Activated naive CD4-positive, alpha-beta T cell treated with anti-CD3 and anti-CD28 coated beads, Interleukin-2, amount 50 U/mL, for 24 hours (primary cell): ENCODE measurements at regions not wholly inside any gene's neighbourhood (a gene's known extent, or its start where the extent isn't known, plus 50 kb on each side); places are given as distances from the start of the nearest gene placed in this dataset.

Experiments used
- H3K27ac Mint-ChIP-seq: one replicate; pipeline ENCODE4 v1.8.0; 2021; ENCODE audit warnings: mild to moderate bottlenecking, mixed read lengths
- H3K27me3 Mint-ChIP-seq: one replicate; pipeline ENCODE4 v1.8.0; 2021; ENCODE audit warnings: mixed read lengths
- H3K36me3 Mint-ChIP-seq: one replicate; pipeline ENCODE4 v1.8.0; 2021; ENCODE audit warnings: mixed read lengths
- H3K4me1 Mint-ChIP-seq: one replicate; pipeline ENCODE4 v1.8.0; 2021; ENCODE audit warnings: mixed read lengths
- H3K4me3 Mint-ChIP-seq: one replicate; pipeline ENCODE4 v1.8.0; 2021; ENCODE audit warnings: mild to moderate bottlenecking, mixed read lengths
- H3K9me3 Mint-ChIP-seq: one replicate; pipeline ENCODE4 v1.8.0; 2021; ENCODE audit warnings: mixed read lengths

DNA sequence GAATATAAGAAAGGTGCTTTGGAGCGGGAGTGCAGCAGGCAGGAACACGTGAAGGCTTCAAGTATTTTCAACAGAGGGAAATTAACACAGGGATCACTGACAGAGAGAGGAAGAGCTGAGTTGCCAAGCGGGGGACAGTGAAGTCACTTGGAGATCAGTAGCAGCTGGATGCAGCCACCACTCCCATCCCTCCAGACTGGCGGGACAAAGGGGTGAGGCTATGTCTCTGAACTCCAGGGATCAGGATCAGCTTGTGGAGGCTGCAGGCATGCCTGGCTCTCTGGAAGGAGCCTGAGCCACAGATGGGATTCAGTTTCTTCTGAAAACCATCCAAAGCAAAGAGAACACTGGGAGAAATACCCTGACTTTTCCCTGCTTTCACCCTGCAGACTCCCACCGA lies 113.7 kb upstream of the IRX3 start:
- no peak overlapping the region for H3K27ac Mint-ChIP-seq
- no peaks in the 10 kb centered on the region for H3K36me3 Mint-ChIP-seq
- H3K27me3 Mint-ChIP-seq, result peaks cover 2% of the 10 kb centered on the region
- no peak overlapping the region for H3K4me3 Mint-ChIP-seq
- H3K9me3 Mint-ChIP-seq, result peaks cover 11% of the 10 kb centered on the region
- no peaks in the 10 kb centered on the region for H3K4me1 Mint-ChIP-seq

DNA sequence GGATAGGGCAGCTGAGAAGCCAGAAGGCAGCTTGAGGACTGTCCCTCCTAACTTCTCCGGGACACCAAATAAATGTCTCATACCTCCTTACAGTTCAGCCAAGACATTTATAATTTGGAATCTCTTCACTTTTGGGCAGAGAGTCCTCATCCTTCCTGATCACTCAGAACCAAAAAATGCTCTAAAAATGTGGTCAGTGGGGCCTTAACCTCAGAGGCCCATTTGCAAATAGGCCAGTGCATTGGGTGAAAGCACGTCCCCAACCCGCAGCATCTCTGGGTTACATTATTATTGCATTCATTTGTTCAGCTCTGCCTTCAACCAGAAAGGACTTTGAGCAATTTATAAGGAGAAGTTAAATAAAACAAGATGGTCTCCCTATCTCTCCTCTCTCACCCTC lies 112.4 kb upstream of the IRX3 start:
- peaks cover 11% of the 10 kb centered on the region for H3K9me3 Mint-ChIP-seq
- peaks cover 2% of the 10 kb centered on the region for H3K27me3 Mint-ChIP-seq
- H3K36me3 Mint-ChIP-seq, result no peaks in the 10 kb centered on the region
- no peaks in the 10 kb centered on the region for H3K4me1 Mint-ChIP-seq
- H3K4me3 Mint-ChIP-seq, result no peak overlapping the region
- no peak overlapping the region for H3K27ac Mint-ChIP-seq

DNA sequence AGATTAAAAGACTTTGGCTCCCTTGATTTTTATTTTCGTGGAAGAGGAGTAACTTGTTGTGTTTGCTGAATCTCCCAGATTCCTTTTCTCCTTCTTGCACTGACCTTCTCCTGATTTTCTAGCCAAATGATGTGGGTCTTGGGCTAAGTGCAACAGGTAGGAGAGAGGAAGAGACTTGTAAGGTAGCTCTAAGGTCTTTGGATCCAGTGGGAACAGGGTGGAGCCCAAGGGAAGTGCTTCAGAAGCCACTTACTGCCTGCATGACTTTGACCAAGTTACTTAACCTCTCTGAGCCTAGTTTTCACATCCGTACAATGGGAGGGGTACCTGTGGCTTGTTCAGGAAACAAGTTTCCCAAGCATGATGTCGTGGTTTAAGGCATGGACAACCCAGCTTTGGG lies 111.3 kb upstream of the IRX3 start:
- peaks cover 2% of the 10 kb centered on the region for H3K27me3 Mint-ChIP-seq
- no peak overlapping the region for H3K27ac Mint-ChIP-seq
- H3K4me3 Mint-ChIP-seq, result no peak overlapping the region
- no peaks in the 10 kb centered on the region for H3K4me1 Mint-ChIP-seq
- H3K36me3 Mint-ChIP-seq, result no peaks in the 10 kb centered on the region
- peaks cover 15% of the 10 kb centered on the region for H3K9me3 Mint-ChIP-seq

DNA sequence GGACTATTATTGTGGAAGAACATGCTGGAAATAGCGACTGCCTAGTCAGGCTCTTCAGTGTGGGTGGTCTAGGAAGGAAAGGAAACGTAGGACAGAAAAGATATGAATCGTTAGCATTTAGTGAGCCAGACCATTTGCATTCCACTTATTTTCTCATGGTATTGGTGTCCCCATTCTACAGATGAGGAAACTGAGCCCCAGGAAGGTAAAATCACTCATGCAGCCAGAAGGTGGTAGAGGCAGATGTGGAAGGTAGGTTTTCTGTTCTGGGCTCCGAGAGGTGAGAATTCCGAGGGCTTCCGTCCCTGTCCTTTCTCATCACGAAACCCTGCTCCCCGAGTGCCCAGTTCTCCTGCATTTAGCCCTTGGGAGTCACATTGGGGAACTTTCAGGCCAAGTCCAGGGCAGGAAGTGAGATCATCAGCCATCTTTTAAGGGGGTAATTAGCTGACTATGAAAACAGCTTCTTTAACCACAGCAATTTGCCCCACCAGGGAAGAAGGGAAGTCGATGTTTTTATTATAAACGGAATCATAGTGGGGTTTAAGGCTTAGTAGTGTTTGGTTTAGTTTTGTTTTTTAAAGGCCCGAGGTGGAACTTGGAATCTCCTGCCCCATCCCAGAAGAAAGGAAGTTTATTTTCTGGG lies 110.7 kb upstream of the IRX3 start:
- Mint-ChIP-seq H3K9me3 (peaks cover 15% of the 10 kb centered on the region), H3K36me3 (no peaks in the 10 kb centered on the region), H3K4me3 (no peak overlapping the region), H3K27me3 (peaks cover 2% of the 10 kb centered on the region), H3K27ac (no peak overlapping the region), H3K4me1 (no peaks in the 10 kb centered on the region)

DNA sequence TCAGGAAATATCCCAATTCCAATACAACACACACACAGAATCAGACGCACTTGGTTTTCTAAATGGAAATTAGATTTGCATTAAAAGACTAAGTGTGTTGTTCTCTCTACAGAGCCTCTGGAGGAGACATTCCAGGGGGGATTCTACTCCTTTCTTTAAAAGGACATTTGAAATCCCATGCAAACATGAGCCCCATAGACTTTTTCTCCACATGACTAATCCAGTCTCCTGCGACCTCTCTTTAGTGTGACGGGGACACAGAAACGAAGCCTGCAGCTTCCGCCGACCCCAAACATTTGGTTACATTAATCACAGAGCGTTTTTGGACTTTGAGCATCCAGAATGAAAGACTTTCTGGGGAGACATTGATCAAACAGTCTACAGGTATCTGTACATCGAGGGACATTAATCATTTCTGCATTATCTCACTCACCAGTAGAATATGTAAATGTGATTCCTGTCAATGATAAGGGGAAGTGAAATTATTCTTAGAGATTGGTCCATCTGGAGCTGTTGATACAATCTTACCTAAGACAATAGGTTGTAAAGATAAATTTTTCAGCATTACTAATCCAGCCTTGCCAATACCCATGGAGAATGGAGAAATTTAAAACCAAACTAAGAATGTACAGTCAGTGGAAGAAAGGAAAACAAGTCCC lies 103.4 kb upstream of the IRX3 start:
- Mint-ChIP-seq H3K36me3 (no peaks in the 10 kb centered on the region), H3K27ac (no peak overlapping the region), H3K4me1 (no peaks in the 10 kb centered on the region), H3K27me3 (peaks cover 5% of the 10 kb centered on the region), H3K4me3 (no peak overlapping the region), H3K9me3 (peaks cover 4% of the 10 kb centered on the region)

DNA sequence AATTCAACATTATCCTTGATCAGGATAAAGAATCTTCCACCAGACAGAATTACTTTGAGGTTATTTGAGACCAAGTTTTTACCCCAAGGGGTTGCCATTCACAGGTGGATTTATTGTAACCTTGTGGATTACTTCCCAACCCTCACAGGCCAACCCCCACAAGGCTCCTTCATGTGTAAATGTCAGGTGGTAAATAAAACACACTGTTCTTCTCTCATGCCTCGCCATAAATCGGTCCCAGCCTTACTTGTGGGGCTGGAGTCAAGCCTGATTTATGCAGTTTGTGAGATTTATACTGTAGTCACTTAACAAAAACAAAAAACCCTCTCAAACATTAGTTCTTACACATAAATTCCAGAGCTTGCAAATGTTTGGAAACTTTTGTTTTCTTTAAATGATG lies 98.6 kb upstream of the IRX3 start:
- Mint-ChIP-seq H3K27me3 (peaks cover 8% of the 10 kb centered on the region), H3K9me3 (peaks cover 18% of the 10 kb centered on the region), H3K36me3 (peaks cover 2% of the 10 kb centered on the region), H3K27ac (no peak overlapping the region), H3K4me3 (no peak overlapping the region), H3K4me1 (no peaks in the 10 kb centered on the region)

DNA sequence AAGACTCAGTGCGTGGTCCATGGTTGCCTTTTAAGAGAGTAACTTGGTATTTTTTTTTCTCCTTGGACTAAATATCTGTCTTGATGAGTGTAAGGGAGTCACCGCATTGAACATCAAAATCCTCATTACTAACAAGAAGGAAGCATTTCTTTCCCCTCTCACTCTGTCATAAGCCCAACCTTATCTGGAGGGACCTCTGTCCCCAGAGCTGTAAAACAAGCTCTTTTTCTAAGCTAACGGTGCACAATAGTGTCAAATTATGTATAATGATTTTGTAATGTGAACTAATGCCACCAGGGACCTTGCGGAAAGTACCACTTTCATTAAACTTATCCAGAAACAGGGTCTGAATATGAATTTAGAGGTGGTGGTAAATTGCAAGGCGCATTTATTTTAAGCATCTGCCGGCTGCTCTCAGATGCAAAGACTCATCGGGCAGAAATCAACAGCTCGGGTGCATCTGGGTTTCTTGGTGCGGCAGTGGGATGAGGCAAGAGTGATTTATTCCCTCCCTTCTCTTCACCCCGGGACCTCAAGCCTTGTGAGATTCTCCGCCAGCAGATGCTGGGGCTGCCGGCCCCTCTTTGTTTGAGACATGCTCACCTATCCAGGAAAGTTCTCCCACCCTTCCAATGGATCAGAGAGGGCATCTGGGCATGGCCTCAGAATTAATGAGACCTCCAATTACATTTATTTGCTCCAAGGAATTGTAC lies 95.2 kb upstream of the IRX3 start:
- Mint-ChIP-seq H3K4me1 (no peaks in the 10 kb centered on the region), H3K36me3 (peaks cover 4% of the 10 kb centered on the region)

DNA sequence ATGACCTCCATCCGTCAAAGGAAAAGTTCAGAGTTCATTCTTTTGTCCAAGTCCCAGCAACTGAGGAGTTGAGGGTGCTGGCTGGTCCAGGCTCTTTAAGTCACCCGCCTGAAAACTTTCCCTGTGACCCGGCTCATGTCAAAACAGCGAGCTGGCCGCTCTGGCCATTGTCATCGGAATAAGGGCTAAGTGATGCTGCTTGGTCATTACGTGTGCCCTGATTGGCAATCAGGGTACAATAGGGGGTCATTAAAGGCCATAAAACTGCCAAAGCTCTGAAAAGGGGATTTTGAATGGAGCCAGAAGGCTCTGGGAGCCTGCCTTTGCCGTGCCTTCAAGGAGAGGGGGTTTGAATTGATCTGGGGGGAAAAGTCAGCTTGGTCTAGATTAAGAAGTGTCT lies 88.5 kb upstream of the IRX3 start:
- Mint-ChIP-seq H3K9me3 (peaks cover 20% of the 10 kb centered on the region), H3K36me3 (peaks cover 2% of the 10 kb centered on the region), H3K4me3 (no peak overlapping the region), H3K27ac (no peak overlapping the region), H3K4me1 (no peaks in the 10 kb centered on the region), H3K27me3 (peaks cover 37% of the 10 kb centered on the region)

More for the DNA sequence above, 95.2 kb upstream of the IRX3 start:
- Mint-ChIP-seq H3K27ac (no peak overlapping the region), H3K27me3 (peaks cover 9% of the 10 kb centered on the region), H3K9me3 (peaks cover 37% of the 10 kb centered on the region), H3K4me3 (no peak overlapping the region)

DNA sequence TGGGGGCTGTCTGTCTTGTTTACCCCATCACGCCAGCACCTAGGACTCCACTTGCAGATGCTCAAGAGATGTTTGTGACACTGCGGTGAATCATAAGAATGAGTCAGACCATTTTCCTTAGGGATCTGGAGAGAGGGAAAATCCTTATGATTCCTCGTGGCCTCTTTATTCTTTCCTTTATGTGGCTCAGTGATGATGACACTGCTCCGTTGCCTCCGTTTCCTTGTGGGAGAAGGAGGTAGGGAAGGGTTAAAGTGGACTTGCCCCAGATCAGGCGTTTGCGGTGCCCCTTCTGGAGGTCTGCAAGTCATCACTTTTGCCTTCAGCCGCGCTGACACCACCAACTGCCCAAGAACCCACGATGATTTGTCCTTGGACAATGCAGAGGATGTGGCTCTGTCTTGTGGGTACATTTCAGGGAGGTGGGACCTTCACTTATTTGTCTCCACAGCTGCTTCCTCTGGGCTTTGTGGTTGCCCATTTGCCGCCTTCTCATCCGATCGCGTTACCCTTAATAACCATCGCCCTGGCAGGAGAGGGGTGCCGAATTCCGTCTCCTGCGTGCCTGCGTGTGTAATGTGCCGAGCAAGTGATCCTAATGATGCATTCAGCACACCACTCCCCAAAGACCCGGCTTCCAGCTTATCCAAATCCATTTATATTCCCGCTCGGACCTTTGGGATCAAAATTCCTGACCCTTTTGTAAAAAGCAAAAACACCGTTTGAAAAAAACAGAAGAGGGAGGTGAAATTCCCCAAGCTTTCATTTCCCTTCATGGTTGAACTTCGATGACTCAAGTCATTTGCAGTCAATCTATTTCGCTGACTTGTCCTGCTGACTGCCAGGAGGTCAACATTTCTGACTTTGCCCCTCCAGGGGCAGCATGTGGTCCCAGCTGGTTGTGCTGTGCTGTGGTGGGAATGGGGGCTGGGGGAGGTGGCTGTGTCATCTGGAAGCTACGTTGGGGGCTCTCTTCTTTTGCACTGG lies 87.2 kb upstream of the IRX3 start:
- no peak overlapping the region for H3K4me3 Mint-ChIP-seq
- H3K36me3 Mint-ChIP-seq, result no peaks in the 10 kb centered on the region
- H3K9me3 Mint-ChIP-seq, result peaks cover 8% of the 10 kb centered on the region
- no peak overlapping the region for H3K27ac Mint-ChIP-seq
- no peaks in the 10 kb centered on the region for H3K4me1 Mint-ChIP-seq
- peaks cover 38% of the 10 kb centered on the region for H3K27me3 Mint-ChIP-seq

DNA sequence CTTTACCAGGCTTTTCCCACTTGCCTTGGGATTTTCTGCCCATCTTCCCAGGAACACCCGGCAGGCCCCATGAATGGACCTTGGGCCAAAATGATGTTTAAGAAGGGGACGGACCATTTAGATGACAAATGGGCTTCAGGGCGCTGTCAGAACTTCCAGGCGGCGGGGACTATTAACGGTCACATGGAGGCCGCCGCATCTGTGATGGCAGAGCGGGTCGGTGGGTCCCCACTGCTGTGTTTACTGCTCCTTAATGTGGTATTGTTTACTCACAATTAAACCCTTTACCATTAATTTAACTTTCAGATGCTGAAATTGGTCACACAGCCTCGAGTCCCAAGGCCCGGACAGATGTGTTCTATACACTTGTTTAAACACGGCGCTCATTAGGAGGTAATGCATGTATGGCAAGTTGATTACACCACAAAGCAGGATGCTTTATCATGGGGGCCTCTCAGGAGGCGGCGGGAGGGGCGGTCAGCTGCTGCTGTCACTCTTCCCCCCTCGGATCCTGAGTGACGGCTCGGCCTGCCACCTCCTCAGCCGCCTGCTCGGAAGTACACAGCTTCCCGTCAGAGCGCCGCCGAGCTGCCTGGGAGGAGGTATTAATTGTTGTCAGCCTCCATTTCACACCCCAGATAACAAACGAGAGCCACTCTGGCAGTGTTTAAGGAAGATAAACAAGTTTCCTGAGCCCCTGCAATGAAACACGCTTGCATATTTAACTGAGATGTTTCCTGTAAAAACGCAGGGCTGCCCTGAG lies 83.9 kb upstream of the IRX3 start:
- no peaks in the 10 kb centered on the region for H3K4me1 Mint-ChIP-seq
- H3K27ac Mint-ChIP-seq, result no peak overlapping the region
- H3K9me3 Mint-ChIP-seq, result peaks cover 4% of the 10 kb centered on the region
- peaks cover 1% of the 10 kb centered on the region for H3K36me3 Mint-ChIP-seq
- peaks cover 33% of the 10 kb centered on the region for H3K27me3 Mint-ChIP-seq
- H3K4me3 Mint-ChIP-seq, result no peak overlapping the region

DNA sequence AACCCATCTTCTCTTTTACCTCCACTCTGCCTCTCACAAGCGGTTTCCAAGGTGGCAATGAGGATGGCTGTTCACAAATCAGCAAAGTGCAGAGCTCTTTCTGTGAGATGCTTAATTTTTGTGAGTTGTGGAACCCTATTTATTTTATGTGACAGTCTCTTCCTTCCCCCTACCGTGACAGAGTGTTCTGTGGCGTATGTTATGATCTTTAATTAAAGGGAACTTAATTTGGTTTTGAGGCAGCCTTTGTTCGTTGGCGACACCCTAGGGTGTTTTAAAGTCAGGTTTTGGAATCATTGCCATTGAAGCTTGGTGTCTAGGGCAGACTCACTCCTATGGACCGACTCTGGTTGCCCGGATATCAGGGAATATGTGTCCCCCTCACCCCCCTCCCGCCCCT lies 83.3 kb upstream of the IRX3 start:
- no peak overlapping the region for H3K4me3 Mint-ChIP-seq
- peaks cover 4% of the 10 kb centered on the region for H3K9me3 Mint-ChIP-seq
- H3K4me1 Mint-ChIP-seq, result no peaks in the 10 kb centered on the region
- peaks cover 28% of the 10 kb centered on the region for H3K27me3 Mint-ChIP-seq
- H3K36me3 Mint-ChIP-seq, result peaks cover 1% of the 10 kb centered on the region
- H3K27ac Mint-ChIP-seq, result no peak overlapping the region

DNA sequence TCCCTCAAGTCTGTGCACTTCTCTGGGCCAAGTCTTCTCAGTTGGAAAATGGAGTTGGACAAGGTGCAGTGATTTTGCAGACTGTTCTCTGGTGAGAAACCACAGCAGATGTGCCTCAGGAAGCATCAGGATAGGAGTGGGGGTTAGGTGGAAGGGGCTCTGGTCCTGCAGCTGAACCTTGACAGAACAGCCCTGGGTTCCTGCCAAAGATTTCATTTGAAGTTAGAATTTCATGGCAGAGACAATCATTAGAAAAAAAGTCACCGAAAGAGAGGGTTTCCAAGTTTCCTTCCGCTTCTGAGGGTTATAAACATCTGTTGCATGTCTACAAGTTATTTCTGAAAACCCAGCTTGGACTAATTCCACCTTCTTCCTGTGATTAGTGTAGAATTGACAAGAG lies 80.4 kb upstream of the IRX3 start:
- no peak overlapping the region for H3K27ac Mint-ChIP-seq
- no peak overlapping the region for H3K4me3 Mint-ChIP-seq
- H3K4me1 Mint-ChIP-seq, result no peaks in the 10 kb centered on the region
- peaks cover 23% of the 10 kb centered on the region for H3K27me3 Mint-ChIP-seq
- peaks cover 1% of the 10 kb centered on the region for H3K36me3 Mint-ChIP-seq
- peaks cover 4% of the 10 kb centered on the region for H3K9me3 Mint-ChIP-seq

DNA sequence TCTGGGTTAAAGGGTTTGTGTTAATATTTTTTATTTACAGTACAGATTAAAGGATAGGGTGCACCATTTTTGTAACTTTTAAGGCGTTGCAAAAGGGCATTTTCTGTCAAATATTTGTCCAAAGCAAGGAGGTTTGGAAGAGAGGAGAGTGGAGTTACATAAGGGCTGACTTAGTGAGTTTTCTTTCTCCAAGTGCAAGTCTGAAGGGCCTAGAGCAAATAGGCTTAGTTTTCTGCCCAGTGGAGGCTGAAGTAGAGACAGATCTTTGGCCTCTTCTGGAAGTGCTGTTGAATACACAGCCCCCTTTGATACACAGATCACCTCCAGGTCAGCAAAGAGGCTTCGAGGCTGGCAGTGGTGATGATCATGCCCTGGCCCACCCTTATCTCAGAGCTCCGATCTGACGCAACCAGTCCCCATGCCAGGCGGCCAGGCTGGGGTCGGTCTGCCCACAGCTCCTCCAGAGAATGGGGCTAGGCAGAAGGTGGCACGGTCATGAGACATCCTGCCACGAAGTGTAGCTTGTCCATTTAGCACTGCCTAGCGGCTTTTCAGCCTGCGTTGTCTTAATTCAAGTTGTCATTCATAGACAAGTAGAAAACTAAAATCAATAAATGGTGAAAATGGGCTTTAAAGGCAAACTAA lies 79.5 kb upstream of the IRX3 start:
- H3K27me3 Mint-ChIP-seq, result peaks cover 24% of the 10 kb centered on the region
- H3K4me1 Mint-ChIP-seq, result no peaks in the 10 kb centered on the region
- H3K27ac Mint-ChIP-seq, result no peak overlapping the region
- H3K4me3 Mint-ChIP-seq, result no peak overlapping the region
- peaks cover 1% of the 10 kb centered on the region for H3K36me3 Mint-ChIP-seq
- H3K9me3 Mint-ChIP-seq, result peaks cover 4% of the 10 kb centered on the region

DNA sequence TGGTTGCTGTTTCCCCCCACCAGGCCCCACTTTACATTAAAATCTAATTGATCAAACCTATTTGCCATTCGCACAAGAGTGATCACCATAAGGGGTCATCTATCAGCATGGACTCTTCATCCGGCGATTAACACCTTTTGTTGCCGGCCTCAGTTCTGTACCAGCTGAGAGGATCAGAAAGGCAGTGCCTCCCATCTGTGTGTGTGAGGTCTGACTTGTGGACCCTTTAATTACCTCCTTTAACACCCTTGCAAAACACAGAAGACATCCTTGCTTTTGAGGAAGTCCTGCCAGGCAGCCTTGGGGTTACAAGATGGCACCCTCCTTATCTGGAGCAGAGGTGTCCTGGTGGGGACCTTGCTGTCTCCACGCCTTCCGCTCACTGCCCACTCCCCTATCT lies 77.2 kb upstream of the IRX3 start:
- Mint-ChIP-seq H3K4me1 (no peaks in the 10 kb centered on the region), H3K27ac (no peak overlapping the region), H3K9me3 (peaks cover 4% of the 10 kb centered on the region), H3K4me3 (no peak overlapping the region), H3K27me3 (peaks cover 21% of the 10 kb centered on the region), H3K36me3 (peaks cover 1% of the 10 kb centered on the region)
